Esophagus muscularis mucosa (tissue), 4 donors: ENCODE measurements at regions not wholly inside any gene's neighbourhood (a gene's known extent, or its start where the extent isn't known, plus 50 kb on each side); places are given as distances from the start of the nearest gene placed in this dataset.

Source experiments
- CTCF ChIP-seq, 3 experiments: fragments of 200-600 bp in 2 of 3; fragments of 450-650 bp in 1 of 3; sonication (generic) in 2 of 3; IDR thresholded peaks; one replicate each; pipeline ENCODE4 v1.5.1; 2017 to 2019; ENCODE audit warnings: antibody characterized with exemption in 3 of 3, mild to moderate bottlenecking in 2 of 3, moderate library complexity in 1 of 3
- EP300 ChIP-seq: sonication (generic); formaldehyde crosslinking; IDR thresholded peaks from one replicate; pipeline ENCODE4 v1.6.1; 2017; ENCODE audit warnings: antibody characterized with exemption
- POLR2A ChIP-seq: fragments of 450-650 bp; IDR thresholded peaks from one replicate; pipeline ENCODE4 v1.6.1; 2017; ENCODE audit warnings: antibody characterized with exemption, moderate library complexity, mild to moderate bottlenecking, low read depth
- POLR2AphosphoS5 ChIP-seq, 2 donors: sonication (generic); formaldehyde crosslinking; IDR thresholded peaks; one replicate each; pipeline ENCODE4 v1.6.1; 2017; ENCODE audit warnings: antibody characterized with exemption in 2 of 2

- TF ChIP-seq EP300 (no peak), CTCF (IDR thresholded peaks at IDR 0.05) (no peak), POLR2AphosphoS5 (IDR thresholded peaks at IDR 0.05) (no peak), POLR2A (no peak)
These were observed 109.6 kb upstream of the CACNA1A start for GRCh38 chr19:13615890-13616289.
